Cardiac septum (tissue), 1 donor: ENCODE measurements at regions not wholly inside any gene's neighbourhood (a gene's known extent, or its start where the extent isn't known, plus 50 kb on each side); places are given as distances from the start of the nearest gene placed in this dataset.

ENCODE experiments used
- DNase-seq: peaks from one replicate; pipeline ENCODE4 v3.0.0-alpha.2; 2020; ENCODE audit warnings: low spot score
- intact Hi-C: fragments of 100-400 bp; cut with DNase I; formaldehyde crosslinking; loops from one replicate; pipeline ENCODE4 v1.14.0; 2022
- donor health status: DM: no; HTN: no; CAD: no.

DNA sequence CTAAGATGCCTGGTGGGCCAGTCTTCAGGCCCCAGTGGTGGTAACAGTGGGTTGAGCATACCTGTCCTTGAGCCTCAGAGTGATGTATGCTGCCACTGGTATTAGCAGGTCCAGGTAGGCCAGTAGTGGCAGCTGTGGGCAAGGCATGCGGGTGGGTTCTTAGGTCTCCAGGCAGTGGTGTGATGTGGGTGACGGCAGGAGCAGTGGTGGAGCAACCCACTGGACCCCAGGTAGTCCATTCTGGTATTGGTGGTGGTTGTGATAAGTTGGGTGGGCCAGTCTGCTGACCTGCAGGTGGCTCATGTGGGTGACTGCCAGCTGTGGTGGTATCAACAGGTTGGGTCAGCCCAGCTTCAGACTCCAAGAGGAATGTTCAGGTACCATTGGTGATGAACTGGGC, 165.0 kb upstream of the GORAB start:
- intact Hi-C loops: no loop called here
- no peak for DNase-seq

DNA sequence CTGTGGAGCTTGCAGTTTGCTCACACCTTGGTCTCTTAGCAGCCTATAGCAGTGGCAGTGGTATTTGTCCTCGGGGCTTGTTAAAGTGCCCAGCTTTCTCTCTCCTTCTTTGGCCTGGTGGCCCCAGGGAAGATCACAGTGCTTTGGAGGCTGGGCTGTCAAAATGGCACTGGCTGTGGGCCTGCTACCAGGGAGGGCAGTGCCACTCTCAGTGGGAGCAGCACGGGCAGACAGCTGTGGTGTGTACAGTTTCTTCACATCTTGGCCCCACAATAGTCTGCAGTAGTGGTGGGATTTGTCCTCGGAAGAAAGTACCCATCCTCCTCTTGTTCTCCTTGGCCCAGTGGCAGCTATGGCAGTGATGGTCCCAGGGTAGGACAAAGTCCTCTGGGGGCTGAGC, 164.4 kb upstream of the GORAB start:
- intact Hi-C loops: no loop called here
- no peak for DNase-seq

DNA sequence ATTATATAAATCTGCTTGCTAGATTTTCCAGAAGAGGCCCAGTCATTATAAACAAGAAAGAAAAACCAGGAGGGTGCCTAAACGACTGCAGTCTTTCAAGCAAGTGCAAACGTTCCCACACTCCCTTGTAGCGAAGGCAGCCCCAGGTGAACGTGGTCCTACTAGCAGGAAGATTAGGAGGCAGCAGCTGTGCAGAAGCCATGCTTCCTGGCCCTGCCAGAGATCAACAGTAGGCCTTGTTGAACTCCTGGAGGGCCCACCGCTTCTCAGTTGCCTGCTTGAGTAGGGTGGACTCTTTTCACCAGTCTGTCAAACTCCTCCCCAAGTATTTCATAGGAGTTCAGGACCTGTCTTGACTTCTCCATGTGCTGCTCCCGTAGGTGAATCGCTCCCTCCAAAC, 163.0 kb upstream of the GORAB start:
- intact Hi-C loops: no loop called here
- no peak for DNase-seq

DNA sequence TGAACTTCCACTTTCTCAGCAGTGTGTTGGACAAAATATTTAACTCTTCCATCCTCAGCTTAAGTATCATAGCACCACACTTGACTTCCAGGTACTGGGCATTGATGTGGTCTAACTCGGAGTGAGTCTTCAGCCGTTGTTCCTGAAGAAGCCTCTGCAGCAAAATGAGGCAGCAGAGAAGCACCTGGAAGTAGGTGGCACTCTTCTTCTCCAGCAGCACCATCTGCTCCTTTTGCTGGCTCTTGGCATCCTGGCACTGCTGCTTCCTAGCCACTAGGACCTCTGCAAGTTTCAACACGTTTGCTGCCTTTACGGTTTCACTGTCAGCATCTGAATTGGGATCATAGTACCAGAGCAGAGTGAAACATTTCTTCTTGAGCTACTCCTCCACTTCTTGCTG, 162.5 kb upstream of the GORAB start:
- intact Hi-C loops: no loop called here

DNA sequence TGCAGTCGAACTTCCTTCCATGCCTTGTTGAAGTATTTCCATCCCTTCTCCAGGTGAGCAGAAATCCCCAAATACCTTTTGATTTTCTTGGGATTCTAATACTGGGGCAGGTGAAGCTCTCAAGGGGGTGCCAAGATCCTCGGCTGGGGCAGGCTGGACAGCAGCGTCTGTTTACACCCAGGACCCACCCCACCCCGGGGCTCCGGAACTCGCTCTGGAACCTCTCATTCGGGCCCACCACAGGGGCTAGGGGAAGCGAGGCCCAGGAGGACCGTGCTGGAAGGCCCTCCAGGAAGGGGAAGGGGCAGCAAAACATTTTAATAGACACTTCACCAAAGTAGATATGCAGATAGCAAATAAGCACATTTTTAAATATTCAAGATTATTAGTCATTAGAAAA, 161.9 kb upstream of the GORAB start:
- DNase-seq: no peak
- intact Hi-C loops: no loop called here

More for the DNA sequence above, 162.5 kb upstream of the GORAB start:
- no peak for DNase-seq

DNA sequence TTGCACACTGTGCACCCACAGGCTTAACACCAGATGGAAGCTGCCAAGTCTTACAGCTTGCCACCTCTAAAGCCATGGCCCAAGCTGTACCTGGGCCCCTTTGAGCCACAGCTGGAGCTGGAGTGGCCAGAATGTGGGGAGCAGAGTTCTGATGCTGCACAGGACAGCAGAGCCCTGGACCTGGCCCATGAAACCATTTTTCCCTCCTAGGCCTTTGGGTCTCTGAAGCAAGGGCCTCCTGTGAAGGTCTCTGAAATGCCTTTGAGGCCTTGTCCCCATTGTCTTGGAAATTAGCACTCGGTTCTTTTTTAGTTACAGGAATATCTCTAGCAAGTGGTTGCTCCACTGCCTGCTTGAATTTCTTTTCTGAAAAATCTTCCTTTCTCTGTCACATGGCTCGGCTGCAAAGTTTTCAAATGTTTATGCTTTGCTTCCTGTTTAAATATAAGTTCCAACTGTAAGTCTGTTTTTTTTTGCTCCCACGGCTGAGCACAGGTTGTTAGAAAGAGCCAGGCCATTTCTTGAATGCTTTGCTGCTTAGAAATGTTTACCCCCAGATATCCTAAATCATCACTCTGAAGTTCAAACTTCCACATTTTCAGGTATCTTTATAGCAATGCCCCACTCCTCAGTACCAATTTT, 156.8 kb upstream of the GORAB start:
- no peak for DNase-seq
- intact Hi-C loops: no loop called here

DNA sequence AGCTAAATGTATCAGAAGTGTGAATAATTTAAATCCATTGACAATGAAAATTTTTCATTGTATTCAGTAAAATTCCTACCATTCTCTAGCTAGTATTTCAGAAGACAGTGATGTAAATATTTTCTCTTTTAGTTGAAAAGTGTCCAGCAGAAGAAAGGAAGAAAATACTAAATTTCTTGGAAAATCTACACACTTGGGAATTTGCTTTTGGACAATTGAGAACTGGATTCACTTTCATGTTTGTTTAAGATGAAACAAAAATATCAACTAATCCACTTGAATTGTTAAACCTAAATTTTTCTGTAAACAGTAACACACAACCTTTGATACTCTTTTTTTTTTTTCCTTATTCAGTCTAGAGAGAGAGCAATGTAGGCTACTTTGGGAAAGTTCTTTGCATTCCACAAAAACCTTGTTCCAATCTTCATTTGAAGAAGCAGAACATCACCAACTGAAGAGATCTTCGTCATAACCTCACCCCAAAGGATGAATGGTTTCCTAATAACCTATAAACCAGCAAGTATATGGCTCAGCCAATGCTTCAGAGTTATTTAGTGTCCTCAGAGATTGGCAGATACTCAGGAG, 155.1 kb upstream of the GORAB start:
- no peak for DNase-seq
- intact Hi-C loops: no loop called here

DNA sequence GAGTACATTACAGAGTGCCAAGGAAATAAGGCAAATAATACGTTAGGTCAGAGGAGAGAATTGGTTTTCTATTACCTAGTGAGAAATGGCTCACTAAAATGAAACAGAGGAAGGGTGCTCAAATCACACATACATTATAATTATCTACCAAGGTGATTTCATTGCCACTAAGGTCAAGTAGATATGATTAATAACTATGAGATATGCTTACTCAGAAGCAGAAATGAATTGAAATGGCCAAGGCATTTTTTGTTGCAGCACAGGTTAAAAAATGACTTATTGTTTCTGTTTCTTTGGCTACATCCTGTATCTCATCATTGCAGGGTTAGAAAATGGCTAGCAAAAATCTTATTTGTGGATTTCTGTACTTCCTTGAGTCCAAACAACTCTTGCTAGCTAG, 154.5 kb upstream of the GORAB start:
- intact Hi-C loops: no loop called here
- no peak for DNase-seq

DNA sequence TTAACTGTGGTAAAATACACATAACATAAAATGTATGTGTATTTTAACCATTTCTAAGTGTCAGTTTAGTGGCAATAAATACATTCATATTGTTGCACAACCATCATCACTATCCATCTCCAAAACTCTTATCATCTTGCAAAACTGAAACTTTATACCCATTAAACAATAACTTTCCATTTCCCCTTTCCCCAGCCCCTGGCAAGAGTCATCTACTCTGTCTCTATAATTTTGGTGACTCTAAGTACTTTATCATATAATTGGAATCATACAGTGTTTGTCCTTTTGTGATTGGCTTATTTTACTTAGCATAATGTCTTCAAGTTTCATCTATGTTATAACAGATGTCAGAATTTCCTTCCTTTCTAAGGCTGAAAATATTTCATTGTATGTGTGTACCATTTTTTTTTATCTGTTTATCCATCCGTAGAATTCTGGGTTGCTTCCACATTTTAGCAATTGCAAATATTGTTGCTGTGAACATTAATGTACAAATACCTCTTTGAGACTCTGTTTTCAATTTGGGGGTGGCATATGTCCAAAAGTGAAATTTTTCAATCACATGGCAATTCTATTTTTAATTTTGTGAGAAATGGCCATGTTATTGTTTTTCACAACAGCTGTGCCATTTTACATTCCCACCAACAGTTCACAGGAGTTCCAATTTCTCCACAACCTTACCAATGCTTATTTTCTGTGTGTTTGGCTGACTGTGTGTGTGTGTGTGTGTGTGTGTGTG, 153.9 kb upstream of the GORAB start:
- intact Hi-C loops: no loop called here
- no peak for DNase-seq

DNA sequence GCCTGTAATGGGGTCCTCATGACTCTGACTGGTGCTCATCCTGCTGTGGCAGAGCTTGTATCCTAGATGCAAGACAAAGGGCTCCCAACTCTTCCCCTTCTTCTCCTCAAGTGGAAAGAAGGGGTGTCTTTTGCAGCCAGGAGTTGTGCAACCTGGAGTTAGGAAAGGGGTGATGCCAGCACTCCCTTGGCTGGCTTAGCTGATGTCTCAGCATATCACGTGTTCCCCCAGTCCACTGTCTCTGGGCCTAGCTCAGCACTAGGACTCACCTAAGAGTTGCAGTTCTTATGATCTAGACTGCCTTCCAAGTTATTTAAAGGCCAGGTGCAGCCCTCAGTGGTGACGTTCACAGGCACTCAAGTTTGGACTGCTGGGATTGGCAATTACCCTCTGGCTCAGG, 146.2 kb upstream of the GORAB start:
- DNase-seq: no peak
- intact Hi-C loops: no loop called here

DNA sequence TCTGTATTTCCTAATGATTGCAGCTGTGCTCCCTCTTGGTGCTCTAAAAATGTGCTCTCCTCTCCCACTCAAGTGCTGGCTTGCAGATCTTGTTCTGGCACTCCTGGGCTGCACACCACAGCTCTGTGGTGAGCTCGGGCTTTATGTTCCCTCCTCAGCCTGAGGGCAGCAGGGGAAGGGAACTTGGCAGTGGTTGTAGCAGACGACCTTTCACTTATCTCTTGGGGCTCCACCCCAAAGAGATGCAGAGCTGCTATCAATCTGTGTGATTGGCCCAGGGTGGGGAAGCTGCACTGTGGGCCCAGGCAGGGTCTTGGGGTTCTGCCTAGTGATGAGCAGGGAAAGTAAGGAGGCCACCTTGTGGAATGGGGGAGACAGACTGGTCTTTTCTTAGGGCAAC, 143.5 kb upstream of the GORAB start:
- intact Hi-C loops: no loop called here
- DNase-seq: no peak

DNA sequence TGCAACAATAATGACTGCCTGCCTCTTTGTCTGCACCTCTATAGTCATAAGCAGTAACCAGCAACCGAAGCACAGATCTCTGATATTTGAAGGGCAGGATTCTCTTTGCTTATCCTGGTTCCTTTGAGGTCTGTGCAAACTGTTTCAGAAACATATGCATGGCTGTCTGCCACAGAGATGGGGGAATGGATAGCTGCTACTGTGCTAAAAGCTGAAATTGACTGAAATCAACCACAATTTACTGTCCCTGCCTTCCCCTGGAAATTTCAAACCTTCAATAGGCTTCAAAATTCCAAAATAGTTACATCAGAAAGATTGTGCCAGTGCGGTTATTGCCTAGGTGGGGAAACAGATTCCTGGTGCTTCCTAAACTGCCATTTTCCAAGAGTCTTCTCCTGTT, 136.8 kb upstream of the GORAB start:
- DNase-seq: no peak
- intact Hi-C loops: no loop called here

DNA sequence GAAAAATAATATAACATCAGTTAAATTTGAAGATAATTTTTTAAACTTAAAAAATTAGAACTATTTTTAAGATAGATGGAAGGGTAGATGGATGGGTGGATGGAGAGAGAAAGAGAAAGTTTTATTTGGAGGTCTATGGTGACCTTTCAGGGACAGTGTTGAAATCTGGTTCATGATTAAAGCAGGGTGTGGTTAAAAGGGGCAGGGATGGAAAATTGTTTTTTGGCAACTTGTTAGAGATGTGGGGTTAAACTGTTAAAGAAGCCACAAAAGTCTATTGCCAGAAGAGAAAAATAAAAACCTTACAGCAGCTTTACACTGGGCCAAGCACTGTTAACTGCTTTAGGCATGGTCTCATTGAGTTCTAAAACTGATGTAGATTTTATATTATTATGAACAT, 134.9 kb upstream of the GORAB start:
- no peak for DNase-seq
- intact Hi-C loops: no loop called here

DNA sequence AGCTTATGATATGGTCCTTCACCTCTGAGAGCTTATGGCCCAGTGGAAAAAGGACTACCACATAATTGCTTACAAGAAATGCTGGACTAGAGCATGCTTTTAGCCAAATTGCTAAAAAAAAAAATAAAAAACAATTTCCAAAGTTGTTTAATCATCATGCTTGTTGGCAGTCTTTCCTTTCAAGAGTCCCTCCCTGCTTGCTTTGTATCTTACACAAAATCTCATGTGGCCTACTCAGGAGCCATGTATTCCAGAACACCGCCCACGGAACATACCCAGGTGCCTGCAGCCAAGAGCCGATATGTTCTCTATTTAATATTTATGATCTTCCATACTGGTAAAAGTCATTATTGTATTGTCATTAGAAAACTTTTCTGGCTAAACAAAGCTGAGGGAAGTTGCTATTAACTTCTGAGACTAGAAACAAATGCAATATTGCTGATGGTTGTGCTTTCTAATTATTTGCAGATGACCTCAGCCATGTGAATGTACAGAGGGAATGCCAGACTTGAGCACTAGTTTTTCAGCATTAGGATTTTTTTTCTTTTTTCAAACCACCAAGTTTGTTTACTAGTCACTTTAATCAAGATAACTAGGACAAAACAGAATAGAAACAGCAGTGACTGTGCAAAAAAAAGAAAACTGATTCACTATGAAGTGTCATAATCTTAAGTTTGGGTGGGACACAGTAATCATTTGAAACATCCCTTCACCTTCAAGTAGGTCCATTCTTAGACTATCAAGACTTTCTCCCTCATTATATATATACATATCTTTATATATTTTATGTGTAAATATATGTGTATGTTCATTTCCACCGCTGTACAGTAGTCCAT, 129.3 kb upstream of the GORAB start:
- intact Hi-C loops: no loop called here
- DNase-seq: no peak

DNA sequence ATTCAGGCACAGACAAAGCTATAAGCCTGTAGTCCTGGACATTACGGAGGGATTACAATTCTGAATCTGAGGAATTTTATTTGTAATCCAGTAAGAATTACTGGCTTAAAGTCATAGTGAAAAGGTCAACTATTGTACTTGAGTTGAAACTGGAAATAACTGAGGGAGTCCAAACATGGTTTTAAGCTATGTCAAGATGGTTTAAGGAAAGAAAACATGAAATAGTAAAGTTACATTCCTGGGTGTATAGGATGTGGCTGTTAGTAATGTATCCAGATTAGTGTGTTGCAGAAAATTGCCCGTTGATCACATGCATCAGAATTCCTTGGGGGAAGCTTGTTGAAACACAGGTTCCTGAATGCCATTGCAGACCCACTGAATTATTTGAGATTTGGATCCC, 124.8 kb upstream of the GORAB start:
- intact Hi-C loops: no loop called here
- no peak for DNase-seq

DNA sequence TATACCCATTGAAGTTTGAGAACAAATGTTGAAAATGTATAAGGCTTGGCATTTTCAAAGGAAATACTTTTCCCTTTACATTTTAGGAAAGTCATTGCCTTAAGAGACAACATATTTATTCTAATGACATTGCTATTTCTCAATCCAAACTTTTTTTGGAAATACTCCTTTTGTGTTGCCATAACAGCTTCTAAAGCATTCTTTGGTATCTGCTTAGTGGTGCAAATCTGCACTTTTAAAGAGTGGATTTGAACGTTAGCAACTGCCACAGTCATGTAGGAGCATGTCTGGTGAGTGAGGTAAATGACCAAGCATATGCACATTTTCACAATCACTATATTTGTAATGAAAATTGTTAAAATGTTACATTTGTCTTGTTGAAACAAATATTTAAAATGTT, 124.4 kb upstream of the GORAB start:
- intact Hi-C loops: no loop called here
- no peak for DNase-seq

DNA sequence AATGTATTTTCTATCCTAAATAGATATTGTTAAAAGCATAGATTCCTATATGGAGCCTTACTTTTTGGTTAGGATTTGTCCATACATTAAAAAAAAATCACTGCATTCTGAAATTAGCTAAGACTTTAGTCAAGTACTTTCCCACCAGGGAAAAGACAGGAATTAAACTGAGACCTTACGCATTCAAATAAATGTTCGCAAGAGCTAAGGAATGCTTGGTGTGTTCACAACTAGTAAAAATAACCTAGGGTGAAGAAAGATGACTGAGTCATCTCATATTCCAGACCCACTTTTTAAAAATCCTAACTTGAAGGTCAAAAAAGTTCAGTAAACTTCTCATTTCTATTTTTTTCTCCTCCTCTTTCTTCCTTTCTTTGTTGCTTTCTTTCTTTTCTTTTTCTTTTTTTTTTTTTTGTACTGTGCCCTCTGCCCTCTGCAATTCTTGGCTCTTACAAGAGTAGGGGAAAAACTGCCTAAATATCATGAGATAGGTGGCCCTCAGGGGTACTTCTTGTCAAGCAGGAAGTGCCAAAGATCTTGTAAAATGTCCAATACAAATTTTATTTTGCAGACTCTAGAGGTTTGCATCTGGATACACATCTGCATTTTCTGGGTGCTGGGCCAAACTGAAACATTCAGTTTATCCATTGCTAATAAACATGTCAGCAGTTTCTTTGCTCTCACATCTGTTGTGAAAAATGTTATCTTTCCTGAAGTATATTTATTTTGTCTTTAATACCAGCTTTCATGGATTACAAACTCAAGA, 121.4 kb upstream of the GORAB start:
- intact Hi-C loops: loop anchor here (5.0 kb wide), 2 partner anchors 122 to 193 kb away; partner anchors contain the start of gene GORAB

DNA sequence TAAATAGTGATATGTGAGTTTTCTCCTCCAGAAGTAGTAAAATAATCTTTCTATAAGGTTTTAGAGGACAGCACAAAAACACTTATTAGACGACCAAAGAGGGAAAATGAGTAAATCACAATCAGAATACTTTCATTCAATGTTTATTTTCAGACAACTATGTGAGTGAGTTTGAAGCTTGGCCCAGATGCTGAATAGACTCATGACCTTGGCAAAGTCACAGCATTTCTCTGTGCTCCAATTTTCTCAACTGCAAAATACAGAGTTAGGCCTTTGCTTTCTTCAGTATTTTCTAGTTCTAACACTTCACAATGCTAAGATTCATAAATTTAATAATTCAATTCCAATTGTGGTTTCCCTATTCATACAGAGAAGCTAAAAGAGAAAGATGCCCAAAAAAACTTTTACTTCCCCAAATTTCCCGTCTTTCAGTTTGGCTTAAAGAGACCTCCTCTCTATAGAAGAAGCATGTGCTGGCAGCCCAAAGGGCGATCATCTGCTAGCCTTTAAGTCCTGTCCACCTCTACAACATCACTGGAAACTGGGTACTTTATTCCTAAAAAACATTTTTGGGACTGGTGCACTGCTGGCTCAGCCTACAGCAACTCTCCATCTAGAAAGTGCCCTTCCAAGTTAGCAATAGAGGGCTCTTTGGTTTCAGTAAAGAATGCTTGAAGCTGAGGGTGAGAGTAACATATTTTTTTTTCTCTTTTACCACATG, 116.8 kb upstream of the GORAB start:
- DNase-seq: no peak
- intact Hi-C loops: loop anchor here (5.0 kb wide), 3 partner anchors 117 to 247 kb away; partner anchors contain the start of genes GORAB and PRRX1

More for the DNA sequence above, 121.4 kb upstream of the GORAB start:
- DNase-seq: no peak
